Lung (tissue), 11 donors: ENCODE measurements at regions not wholly inside any gene's neighbourhood (a gene's known extent, or its start where the extent isn't known, plus 50 kb on each side); places are given as distances from the start of the nearest gene placed in this dataset.

Experiments
- ATAC-seq: fragments of 200-7000 bp; cut with Tn5 transposase; one replicate; pipeline ENCODE4 v1.9.1; 2020; ENCODE audit warnings: moderate number of reproducible peaks; ENCODE audit not compliant: insufficient read depth, low FRiP score
- DNase-seq, 3 donors: peaks; one replicate each; pipeline ENCODE4 v3.0.0-alpha.2; 2013 to 2017
- H3K27ac ChIP-seq, 2 donors: one replicate each; pipeline ENCODE4 v1.5.1; 2013; ENCODE audit warnings: mild to moderate bottlenecking in 2 of 2, moderate library complexity in 2 of 2, control low read depth in 1 of 2, inconsistent platforms in 1 of 2, low read depth in 1 of 2, low read length in 1 of 2
- H3K27me3 ChIP-seq, 3 donors: one replicate each; pipeline ENCODE4 v1.5.1; 2013; ENCODE audit warnings: low read length in 2 of 3; ENCODE audit not compliant: control insufficient read depth in 3 of 3, insufficient read depth in 3 of 3
- H3K36me3 ChIP-seq, 4 donors: one replicate each; pipeline ENCODE4 v1.5.1; 2013; ENCODE audit warnings: low read length in 4 of 4, mild to moderate bottlenecking in 1 of 4, moderate library complexity in 1 of 4; ENCODE audit not compliant: control insufficient read depth in 4 of 4, insufficient read depth in 4 of 4
- H3K4me1 ChIP-seq, 5 donors: one replicate each; pipeline ENCODE4 v1.5.1; 2013; ENCODE audit warnings: low read length in 5 of 5, mild to moderate bottlenecking in 2 of 5, moderate library complexity in 1 of 5; ENCODE audit not compliant: control insufficient read depth in 5 of 5, insufficient read depth in 5 of 5
- H3K4me3 ChIP-seq: one replicate; pipeline ENCODE4 v1.5.1; 2013; ENCODE audit warnings: mild to moderate bottlenecking, control low read depth, moderate library complexity
- H3K9ac ChIP-seq, 2 donors: one replicate each; pipeline ENCODE4 v1.5.1; 2013; ENCODE audit warnings: low read length in 2 of 2, control low read depth in 1 of 2; ENCODE audit not compliant: insufficient read depth in 1 of 2
- H3K9me3 ChIP-seq, 4 donors: one replicate each; pipeline ENCODE4 v1.5.1; 2013; ENCODE audit warnings: low read length in 3 of 4, mild to moderate bottlenecking in 1 of 4, moderate library complexity in 1 of 4; ENCODE audit not compliant: control insufficient read depth in 4 of 4, insufficient read depth in 3 of 4
- CTCF ChIP-seq: IDR thresholded peaks from 2 replicates; pipeline ENCODE4 v1.5.1; 2012; ENCODE audit warnings: mild to moderate bottlenecking; ENCODE audit errors: control extremely low read depth, extremely low read depth
- WGBS, 2 donors: extraction: QIAGEN DNeasy Blood & Tissue Kit; methylation state at CpG; one replicate each; pipeline ENCODE4 v1.1.7; 2013; 5-methylcytosine and 5-hydroxymethylcytosine counted together
- donor health status: control.
- donor health status: control.
- donor health status: Bipolar disorder and iron deficiency.
- donor health status: healthy.
- donor health status: DM: yes; HTN: yes; CAD: no.

DNA sequence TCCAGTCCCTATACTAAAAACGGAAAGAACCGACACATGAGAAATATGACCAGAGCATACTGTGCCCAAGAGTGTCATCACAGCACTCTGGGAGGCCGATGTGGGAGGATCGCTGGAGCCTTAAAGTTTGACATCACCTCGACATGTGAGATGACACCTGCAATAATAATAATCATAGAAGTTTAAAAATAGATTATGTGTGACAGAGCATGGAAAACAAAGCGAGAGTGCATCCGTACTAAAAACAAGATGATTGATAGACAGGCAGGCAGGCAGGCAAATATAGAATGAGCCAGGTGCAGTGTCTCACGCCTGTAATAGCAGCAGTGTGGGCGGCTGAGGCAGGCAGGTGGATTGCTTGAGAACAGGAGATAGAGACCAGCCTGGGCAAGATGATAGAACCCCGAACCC, 114.8 kb upstream of the ANKRD30BL start:
- H3K36me3 ChIP-seq, result no peaks in the 10 kb centered on the region
- DNase-seq (no peak), ATAC-seq (no peak)
- H3K27me3 ChIP-seq, result no peaks in the 10 kb centered on the region
- no peaks in the 10 kb centered on the region for H3K4me1 ChIP-seq
- WGBS, 2 donors, result 84% methylated on average over 10 of the region's 10 CpGs
- no peak overlapping the region for H3K27ac ChIP-seq
- no peak for TF ChIP-seq CTCF
- H3K4me3 ChIP-seq, result no peak overlapping the region
- no peak overlapping the region for H3K9ac ChIP-seq
- H3K9me3 ChIP-seq, result peaks cover 0 to 11% (median 0%) of the 10 kb centered on the region in 4 donors

DNA sequence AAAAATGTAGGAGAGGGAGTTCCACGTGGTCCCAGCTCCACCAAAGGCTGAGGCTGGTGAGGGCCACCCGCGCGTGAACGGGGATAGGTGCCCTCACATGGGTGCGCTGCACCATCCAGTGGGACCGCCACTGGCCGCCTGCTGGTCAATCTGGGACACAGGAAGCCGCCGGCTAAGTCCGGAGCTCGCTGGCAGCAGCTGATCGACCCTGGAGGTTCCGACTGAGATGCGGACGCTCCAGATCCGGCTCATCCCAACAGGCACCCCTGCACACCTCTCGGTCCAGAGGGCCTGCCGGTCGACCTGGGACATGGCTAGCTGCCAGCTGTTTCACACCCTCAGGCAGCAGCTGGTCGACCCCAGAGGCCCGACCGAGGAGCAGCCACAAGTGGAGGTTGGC, 116.5 kb upstream of the ANKRD30BL start:
- Histone ChIP-seq H3K27ac (no peak overlapping the region), H3K4me1 (no peaks in the 10 kb centered on the region), H3K27me3 (no peaks in the 10 kb centered on the region), H3K9ac (no peak overlapping the region), H3K9me3 (peaks cover 0 to 13% (median 0%) of the 10 kb centered on the region in 4 donors), H3K4me3 (no peak overlapping the region), H3K36me3 (no peaks in the 10 kb centered on the region)
- DNase-seq (no peak), ATAC-seq (no peak)
- WGBS, 2 donors, result 87 to 88% methylated on average over 23 of the region's 23 CpGs
- TF ChIP-seq CTCF, result no peak

GRCh38 chr2:132279344-132279743, 117.6 kb upstream of the ANKRD30BL start:
- WGBS, 2 donors, result 91 to 92% methylated on average over 11 of the region's 11 CpGs
- Histone ChIP-seq H3K27me3 (no peaks in the 10 kb centered on the region), H3K9ac (no peak overlapping the region), H3K36me3 (no peaks in the 10 kb centered on the region), H3K4me3 (no peak overlapping the region), H3K4me1 (no peaks in the 10 kb centered on the region), H3K27ac (no peak overlapping the region), H3K9me3 (peaks cover 0 to 13% (median 0%) of the 10 kb centered on the region in 4 donors)
- DNase-seq (no peak), ATAC-seq (no peak)
- no peak for TF ChIP-seq CTCF

DNA sequence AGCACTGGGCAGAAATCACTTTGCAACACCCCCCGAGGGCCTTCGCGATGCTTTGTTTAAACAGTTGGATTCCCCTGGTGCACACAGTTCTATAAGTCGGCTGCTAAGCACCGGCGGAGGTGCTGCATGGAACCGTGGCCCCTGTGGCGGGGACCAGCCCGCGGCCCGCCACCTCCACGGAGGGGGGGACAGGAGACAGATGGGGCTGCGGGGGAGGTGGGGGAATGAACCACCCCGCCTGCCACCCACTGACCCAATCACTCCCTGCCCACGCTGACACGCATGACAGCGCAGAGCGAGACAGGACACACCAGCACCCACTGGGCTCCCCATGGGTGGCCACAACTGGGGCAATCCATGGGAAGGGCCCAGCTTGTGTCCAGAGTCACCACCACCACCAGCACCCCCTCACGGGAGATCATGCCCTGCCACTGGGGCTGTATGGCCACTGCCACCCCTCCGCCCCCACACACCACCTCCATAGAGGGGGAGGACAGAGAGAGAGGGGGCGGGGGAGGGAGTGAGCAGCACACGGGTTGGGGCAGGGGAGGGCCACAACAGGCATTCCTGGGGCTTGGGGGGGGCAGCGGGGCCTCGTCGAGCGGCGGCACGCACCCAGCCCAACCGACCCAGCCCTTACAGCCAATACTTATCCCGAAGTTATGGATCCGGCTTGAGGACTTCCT, 118.3 kb upstream of the ANKRD30BL start:
- no peaks in the 10 kb centered on the region for H3K4me1 ChIP-seq
- no peak for TF ChIP-seq CTCF
- no peaks in the 10 kb centered on the region for H3K36me3 ChIP-seq
- no peak overlapping the region for H3K4me3 ChIP-seq
- no peak for ATAC-seq
- DNase-seq, result no peak
- peaks cover 0 to 13% (median 0%) of the 10 kb centered on the region in 4 donors for H3K9me3 ChIP-seq
- WGBS, 2 donors, result 90 to 91% methylated on average over 26 to 31 of the region's 31 CpGs
- H3K27me3 ChIP-seq, result no peaks in the 10 kb centered on the region
- no peak overlapping the region for H3K9ac ChIP-seq
- no peak overlapping the region for H3K27ac ChIP-seq
